B cell (primary cell): ENCODE measurements at regions not wholly inside any gene's neighbourhood (a gene's known extent, or its start where the extent isn't known, plus 50 kb on each side); places are given as distances from the start of the nearest gene placed in this dataset.

Experiments used
- ATAC-seq: fragments of 200-7000 bp; cut with Tn5 transposase; one replicate; pipeline ENCODE4 v1.10.0; 2021; ENCODE audit warnings: low read depth, mild to moderate bottlenecking, moderate number of reproducible peaks, moderate library complexity
- CTCF ChIA-PET: fragments of 350-600 bp; sonication (Branson Sonifier 250); formaldehyde crosslinking; loops from one replicate; lab custom pipeline; 2021; ENCODE audit warnings: antibody characterized with exemption, inconsistent platforms; lab: Charles Lee
- POLR2A ChIA-PET: fragments of 350-600 bp; sonication (Branson Sonifier 250); formaldehyde crosslinking; loops from one replicate; lab custom pipeline; 2021; ENCODE audit warnings: antibody characterized with exemption; lab: Charles Lee
- DNase-seq: peaks from one replicate; pipeline ENCODE4 v3.0.0; 2013
- H2AFZ ChIP-seq: 2 replicates; pipeline ENCODE4 v1.6.1; 2012; ENCODE audit warnings: mild to moderate bottlenecking, low read depth, low read length; ENCODE audit not compliant: insufficient read depth, poor library complexity, severe bottlenecking
- H3K27ac ChIP-seq, 2 donors: 1 replicate in 1 of 2; 2 replicates in 1 of 2; pipeline ENCODE4 v1.5.1; 2012 to 2013; ENCODE audit warnings: low read length in 2 of 2, mild to moderate bottlenecking in 2 of 2, moderate library complexity in 1 of 2
- H3K27me3 ChIP-seq, 4 experiments: fragments of 200-600 bp in 1 of 4; sonication (generic) in 1 of 4; replicated peaks in 1 of 4; 1 replicate in 2 of 4; 2 replicates in 2 of 4; pipeline versions ENCODE4 v1.6.1 to v1.7.0; 2013 to 2016; ENCODE audit warnings: low read length in 3 of 4, mild to moderate bottlenecking in 2 of 4, mixed read lengths in 1 of 4, moderate library complexity in 1 of 4; ENCODE audit not compliant: insufficient read depth in 4 of 4, control insufficient read depth in 3 of 4; ENCODE audit errors: control extremely low read depth in 1 of 4
- H3K36me3 ChIP-seq, 2 experiments: replicated peaks in 1 of 2; 1 replicate in 1 of 2; 2 replicates in 1 of 2; pipeline versions ENCODE4 v1.6.1 to v1.7.1; 2013; ENCODE audit warnings: low read length in 1 of 2; ENCODE audit not compliant: insufficient read depth in 2 of 2, control insufficient read depth in 1 of 2; ENCODE audit errors: control extremely low read depth in 1 of 2, extremely low read depth in 1 of 2
- H3K4me1 ChIP-seq, 2 donors: fragments of 200-600 bp in 1 of 2; sonication (generic) in 1 of 2; 1 replicate in 1 of 2; 2 replicates in 1 of 2; pipeline versions ENCODE4 v1.5.1 to v1.6.1; 2013 to 2017; ENCODE audit warnings: low read length in 2 of 2; ENCODE audit not compliant: control insufficient read depth in 2 of 2, insufficient read depth in 2 of 2
- H3K4me2 ChIP-seq: replicated peaks from 2 replicates; pipeline ENCODE3; 2012; ENCODE audit warnings: mild to moderate bottlenecking, low read depth, low read length; ENCODE audit not compliant: poor library complexity, severe bottlenecking
- H3K4me3 ChIP-seq, 5 experiments: fragments of 200-600 bp in 1 of 5; sonication (generic) in 1 of 5; 1 replicate in 3 of 5; 2 replicates in 2 of 5; pipeline versions ENCODE4 v1.5.1 to v1.7.0; 2011 to 2016; ENCODE audit warnings: low read length in 4 of 5, mild to moderate bottlenecking in 4 of 5, low read depth in 2 of 5, control low read depth in 1 of 5, moderate library complexity in 1 of 5; ENCODE audit not compliant: insufficient read depth in 1 of 5; ENCODE audit errors: control extremely low read depth in 1 of 5, extremely low read depth in 1 of 5
- H3K79me2 ChIP-seq: fragments of 200-600 bp; sonication (generic); one replicate; pipeline ENCODE4 v1.6.0; 2016; ENCODE audit warnings: low read length; ENCODE audit not compliant: control insufficient read depth, insufficient read depth
- H3K9ac ChIP-seq: fragments of 200-600 bp; sonication (generic); 2 replicates; pipeline ENCODE4 v1.6.1; 2017; ENCODE audit warnings: mild to moderate bottlenecking, low read length, moderate library complexity
- H3K9me3 ChIP-seq, 3 donors: one replicate each; pipeline versions ENCODE4 v1.6.1 to v1.7.1; 2013; ENCODE audit warnings: low read length in 2 of 3; ENCODE audit not compliant: control insufficient read depth in 2 of 3, insufficient read depth in 1 of 3; ENCODE audit errors: control extremely low read depth in 1 of 3
- H4K20me1 ChIP-seq: 2 replicates; pipeline ENCODE4 v1.6.0; 2012; ENCODE audit warnings: mild to moderate bottlenecking, low read length; ENCODE audit not compliant: insufficient read depth, control insufficient read depth, poor library complexity, severe bottlenecking
- H3K27ac Mint-ChIP-seq: one replicate; pipeline ENCODE4 v1.8.0; 2021; ENCODE audit warnings: mixed read lengths
- H3K27me3 Mint-ChIP-seq: one replicate; pipeline ENCODE4 v1.8.0; 2021; ENCODE audit warnings: mixed read lengths
- H3K4me1 Mint-ChIP-seq: one replicate; pipeline ENCODE4 v1.8.0; 2021; ENCODE audit warnings: mixed read lengths
- H3K4me3 Mint-ChIP-seq: one replicate; pipeline ENCODE4 v1.8.0; 2021; ENCODE audit warnings: mixed read lengths
- H3K9me3 Mint-ChIP-seq: one replicate; pipeline ENCODE4 v1.8.0; 2022; ENCODE audit warnings: mixed read lengths; ENCODE audit not compliant: insufficient read depth
- EZH2 ChIP-seq: IDR thresholded peaks from 2 replicates; pipeline ENCODE4 v1.6.1; 2012; ENCODE audit warnings: borderline replicate concordance, low read depth, mild to moderate bottlenecking, moderate library complexity, low read length; ENCODE audit not compliant: insufficient read depth, poor library complexity, severe bottlenecking
- WGBS: methylation state at CpG from one replicate; pipeline ENCODE4 v1.1.5; 2013; ENCODE audit warnings: missing lambda C conversion rate; ENCODE audit not compliant: insufficient coverage; 5-methylcytosine and 5-hydroxymethylcytosine counted together
- intact Hi-C: fragments of 100-400 bp; cut with micrococcal nuclease; formaldehyde crosslinking; loops from one replicate; pipeline ENCODE4 v1.10.0; 2022
- TF ChIP-seq, protein P1 (sequence below): fragments of 200-600 bp; IDR thresholded peaks from one replicate; pipeline ENCODE4 v1.8.0; 2022; ENCODE audit warnings: antibody characterized with exemption, mild to moderate bottlenecking

DNA sequence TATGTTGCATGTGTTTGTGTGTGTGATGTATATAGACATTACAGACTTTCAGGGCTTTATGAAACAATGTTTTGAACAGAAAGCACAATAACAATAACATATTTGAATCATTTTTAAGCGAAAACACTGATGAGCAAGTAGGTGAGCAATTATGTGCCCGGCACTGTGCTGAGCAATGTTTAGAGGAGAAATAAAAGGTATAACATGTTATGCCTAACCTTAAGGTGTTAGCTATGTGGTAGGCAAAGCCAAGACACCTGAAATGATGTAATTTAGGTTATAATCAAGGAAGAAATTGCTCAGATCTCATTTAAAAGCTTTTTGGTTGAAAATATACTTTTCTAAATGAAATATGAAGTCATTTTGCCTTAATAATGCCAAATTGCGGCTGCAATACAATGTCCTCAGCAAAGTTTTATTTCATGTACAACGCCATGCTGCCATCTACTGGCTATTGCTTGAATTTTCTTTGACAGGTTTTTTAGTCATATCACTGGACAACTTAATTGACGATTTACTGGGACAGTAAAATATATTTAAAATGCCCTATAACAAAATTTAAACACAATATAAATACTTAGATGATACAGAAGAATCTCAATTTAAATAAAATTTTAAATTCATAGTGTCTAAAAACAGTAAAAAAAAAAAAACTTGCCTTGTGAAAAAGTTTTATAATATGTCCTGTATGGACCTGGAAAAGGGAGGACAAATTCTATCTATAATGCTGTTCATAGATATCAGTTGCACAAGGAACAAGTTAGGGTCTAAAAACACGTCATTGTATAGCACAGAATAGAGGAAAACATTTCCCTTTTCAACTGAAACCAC, 131.1 kb upstream of the CDK1 start:
- ATAC-seq (peak; percentile 61), DNase-seq (peak; percentile 68)
- Histone ChIP-seq H2AFZ (no peak overlapping the region), H3K4me2 (no peak overlapping the region), H4K20me1 (no peaks in the 10 kb centered on the region), H3K4me1 (peaks cover 0 to 2% of the 10 kb centered on the region in 2 donors), H3K79me2 (no peaks in the 10 kb centered on the region), H3K4me3 (no peak overlapping the region), H3K27ac (no peak overlapping the region), H3K36me3 (no peaks in the 10 kb centered on the region), H3K9me3 (no peaks in the 10 kb centered on the region), H3K9ac (no peak overlapping the region), H3K27me3 (no peaks in the 10 kb centered on the region)
- H3K27me3 Mint-ChIP-seq = no peaks in the 10 kb centered on the region
- TF ChIP-seq, protein P1, sequence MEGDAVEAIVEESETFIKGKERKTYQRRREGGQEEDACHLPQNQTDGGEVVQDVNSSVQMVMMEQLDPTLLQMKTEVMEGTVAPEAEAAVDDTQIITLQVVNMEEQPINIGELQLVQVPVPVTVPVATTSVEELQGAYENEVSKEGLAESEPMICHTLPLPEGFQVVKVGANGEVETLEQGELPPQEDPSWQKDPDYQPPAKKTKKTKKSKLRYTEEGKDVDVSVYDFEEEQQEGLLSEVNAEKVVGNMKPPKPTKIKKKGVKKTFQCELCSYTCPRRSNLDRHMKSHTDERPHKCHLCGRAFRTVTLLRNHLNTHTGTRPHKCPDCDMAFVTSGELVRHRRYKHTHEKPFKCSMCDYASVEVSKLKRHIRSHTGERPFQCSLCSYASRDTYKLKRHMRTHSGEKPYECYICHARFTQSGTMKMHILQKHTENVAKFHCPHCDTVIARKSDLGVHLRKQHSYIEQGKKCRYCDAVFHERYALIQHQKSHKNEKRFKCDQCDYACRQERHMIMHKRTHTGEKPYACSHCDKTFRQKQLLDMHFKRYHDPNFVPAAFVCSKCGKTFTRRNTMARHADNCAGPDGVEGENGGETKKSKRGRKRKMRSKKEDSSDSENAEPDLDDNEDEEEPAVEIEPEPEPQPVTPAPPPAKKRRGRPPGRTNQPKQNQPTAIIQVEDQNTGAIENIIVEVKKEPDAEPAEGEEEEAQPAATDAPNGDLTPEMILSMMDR = peak; percentile 92
- TF ChIP-seq EZH2 = no peak
- CTCF ChIA-PET = interaction anchor here (0.7 to 7.7 kb wide), 23 partner anchors 8 to 1024 kb away, joined by 3 to 134 read pairs (median 6); no protein-coding TSS in a partner anchor
- 100% methylated on average over 1 of the region's 6 CpGs for whole genome bisulfite sequencing
- no peak overlapping the region for H3K4me3 Mint-ChIP-seq
- no peaks in the 10 kb centered on the region for H3K9me3 Mint-ChIP-seq
- peaks cover 6% of the 10 kb centered on the region for H3K4me1 Mint-ChIP-seq
- no peak overlapping the region for H3K27ac Mint-ChIP-seq
- intact Hi-C loops = loop anchor here (1.0 to 2.0 kb wide), 6 partner anchors 202 to 1021 kb away; no protein-coding TSS in a partner anchor
- POLR2A ChIA-PET = no interaction called here

DNA sequence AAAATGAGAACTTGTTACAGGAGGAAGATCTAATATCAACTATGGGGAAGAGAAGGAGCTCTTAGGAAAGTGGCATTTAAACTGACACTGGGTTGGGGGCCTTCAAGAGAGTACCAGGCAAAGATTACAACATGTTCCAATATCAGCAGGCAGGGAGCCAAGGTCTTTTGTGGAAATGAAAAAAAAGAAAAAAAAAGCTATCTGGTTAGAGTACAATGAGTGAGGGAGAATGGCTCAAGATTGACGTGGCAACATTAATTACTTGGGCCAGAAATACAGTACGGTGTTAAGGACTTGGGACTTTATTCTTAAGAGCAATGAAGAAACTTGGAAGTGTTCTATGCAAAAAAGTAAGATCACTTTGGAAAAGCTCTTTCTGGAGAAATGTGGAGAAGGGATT, 132.3 kb upstream of the CDK1 start:
- no peaks in the 10 kb centered on the region for H3K79me2 ChIP-seq
- ChIA-PET POLR2A (no interaction called here), CTCF (interaction anchor here (0.9 to 7.7 kb wide), 25 partner anchors 9 to 1023 kb away, joined by 3 to 134 read pairs (median 7); no protein-coding TSS in a partner anchor)
- WGBS = 100% methylated on average over 2 of the region's 2 CpGs
- intact Hi-C loops = loop anchor here (2.0 kb wide), 1 partner anchor 201 kb away; no protein-coding TSS in a partner anchor
- H3K27ac ChIP-seq = no peak overlapping the region
- Mint-ChIP-seq H3K4me3 (no peak overlapping the region), H3K27me3 (no peaks in the 10 kb centered on the region), H3K4me1 (peaks cover 5% of the 10 kb centered on the region), H3K27ac (no peak overlapping the region), H3K9me3 (no peaks in the 10 kb centered on the region)
- no peak for DNase-seq
- no peaks in the 10 kb centered on the region for H3K4me1 ChIP-seq
- no peaks in the 10 kb centered on the region for H3K27me3 ChIP-seq
- no peak overlapping the region for H3K4me2 ChIP-seq
- H3K9ac ChIP-seq = no peak overlapping the region
- TF ChIP-seq EZH2 = no peak
- TF ChIP-seq, protein P1 = no peak
- no peak overlapping the region for H2AFZ ChIP-seq
- H3K4me3 ChIP-seq = no peak overlapping the region
- H3K9me3 ChIP-seq = no peaks in the 10 kb centered on the region
- no peak for ATAC-seq
- H4K20me1 ChIP-seq = no peaks in the 10 kb centered on the region
- no peaks in the 10 kb centered on the region for H3K36me3 ChIP-seq
